ENCODE measurements at regions not wholly inside any gene's neighbourhood (a gene's known extent, or its start where the extent isn't known, plus 50 kb on each side); places are given as distances from the start of the nearest gene placed in this dataset.

GRCh38 chr15:25554640-25555039 lies 115.8 kb upstream of the UBE3A start:
- TF ChIP-seq CTCF (IDR thresholded peaks at IDR 0.05): no peak
- no peak for TF ChIP-seq POLR2A (IDR thresholded peaks at IDR 0.05)

Data from Peyer's patch (tissue), 4 donors.